Heart right ventricle (tissue), 16 donors: ENCODE measurements at regions not wholly inside any gene's neighbourhood (a gene's known extent, or its start where the extent isn't known, plus 50 kb on each side); places are given as distances from the start of the nearest gene placed in this dataset.

Experiments used
- ATAC-seq, 8 donors: fragments of 200-7000 bp; cut with Tn5 transposase; one replicate each; pipeline ENCODE4 v1.9.1; 2020; ENCODE audit warnings: mild to moderate bottlenecking in 8 of 8, moderate library complexity in 8 of 8, moderate number of reproducible peaks in 1 of 8
- DNase-seq, 2 donors: peaks; one replicate each; pipeline ENCODE4 v3.0.0-alpha.2; 2020
- H3K27ac ChIP-seq, 10 donors: fragments of 200-600 bp; sonication (generic) in 2 of 10; one replicate each; pipeline versions ENCODE4 v1.5.0 to v1.8.0; 2020 to 2022; ENCODE audit warnings: mild to moderate bottlenecking in 3 of 10
- H3K27me3 ChIP-seq, 7 donors: fragments of 200-600 bp; one replicate each; pipeline ENCODE4 v1.8.0; 2021 to 2022; ENCODE audit warnings: mild to moderate bottlenecking in 2 of 7
- H3K36me3 ChIP-seq, 9 donors: fragments of 200-600 bp; sonication (generic) in 1 of 9; one replicate each; pipeline versions ENCODE4 v1.5.0 to v1.8.0; 2020 to 2022; ENCODE audit warnings: mild to moderate bottlenecking in 2 of 9
- H3K4me1 ChIP-seq, 9 donors: fragments of 200-600 bp; sonication (generic) in 1 of 9; one replicate each; pipeline versions ENCODE4 v1.5.0 to v1.8.0; 2020 to 2022; ENCODE audit warnings: mild to moderate bottlenecking in 4 of 9
- H3K4me3 ChIP-seq, 10 donors: fragments of 200-600 bp; sonication (generic) in 2 of 10; one replicate each; pipeline versions ENCODE4 v1.5.0 to v1.8.0; 2020 to 2022; ENCODE audit warnings: mild to moderate bottlenecking in 7 of 10, moderate library complexity in 2 of 10
- H3K9me3 ChIP-seq, 11 donors: fragments of 200-600 bp in 10 of 11; sonication (generic) in 2 of 11; one replicate each; pipeline versions ENCODE4 v1.5.0 to v1.8.0; 2013 to 2022; ENCODE audit warnings: mild to moderate bottlenecking in 2 of 11, control low read depth in 1 of 11, moderate library complexity in 1 of 11
- CTCF ChIP-seq, 9 donors: fragments of 200-600 bp; sonication (generic) in 2 of 9; IDR thresholded peaks; one replicate each; pipeline versions ENCODE4 v1.5.0 to v1.8.0; 2021 to 2022; ENCODE audit warnings: antibody characterized with exemption in 9 of 9, mild to moderate bottlenecking in 5 of 9, moderate library complexity in 1 of 9
- WGBS, 2 donors: extraction: QIAGEN DNeasy Blood & Tissue Kit; methylation state at CpG; one replicate each; pipeline ENCODE4 v1.1.7; 2013; ENCODE audit warnings: inconsistent platforms in 1 of 2; 5-methylcytosine and 5-hydroxymethylcytosine counted together
- intact Hi-C, 10 donors: fragments of 100-400 bp; cut with DNase I; formaldehyde crosslinking; loops; one replicate each; pipeline versions ENCODE4 v1.11.1 to v1.14.2; 2022
- donor health status: Arrhythmogenic right ventricular cardiomyopathy.
- donor health status: ischemic (EF 13 %, LVEDD 7.1; RV severe dilation, severe dysfunction).
- donor health status: healthy with polysubstance abuse.
- donor health status: DM: no; HTN: yes; CAD: no.
- donor health status: DM: no; HTN: no; CAD: no.
- donor health status: ischemic (EF 25% LVEDD 6.9; RV normal size, moderate dysfunction).
- donor health status: ischemic (EF 25% LVEDD 5.7; RV mildly dilated, moderate dysfunction).
- donor health status: healthy.
- donor health status: DM: yes; HTN: yes; CAD: no.
- donor health status: Ischemic cardiomyopathy.
- donor health status: ischemic (EF 35%, LVEDD 5.7; RV mildly dilated, moderate dysfunction).
- donor health status: nonischemic (EF 11% LVEDD 7.7; RV severe dilation, severe dysfunction).
- donor health status: DM: yes; HTN: yes; CAD: no.
- donor health status: PGD.
- donor health status: ischemic (EF 29% LVEDD 5.4; RV normal size, mild dysfunction).
- donor health status: nonischemic (EF 23%, LVEDD 6.1; RV moderate dilation, normal function).

- intact Hi-C loops = no loop called here
- WGBS, 2 donors = 14 to 15% methylated on average over 5 of the region's 5 CpGs
- Histone ChIP-seq H3K4me1 (peaks cover 0 to 14% (median 0%) of the 10 kb centered on the region in 9 donors), H3K4me3 (peak overlapping the region in 6 of 10 donors; percentile 0 to 29 (median 16)), H3K27me3 (no peaks in the 10 kb centered on the region), H3K27ac (peak overlapping the region in 9 of 10 donors; percentile 15 to 73 (median 49)), H3K9me3 (peaks cover 0 to 13% (median 0%) of the 10 kb centered on the region in 11 donors), H3K36me3 (no peaks in the 10 kb centered on the region)
- DNase-seq (peak in 1 of 2 donors; percentile 23), ATAC-seq (peak; percentile 63 to 99 (median 96))
- TF ChIP-seq CTCF (IDR thresholded peaks at IDR 0.05) = no peak
Observed at GRCh38 chr13:38415233-38415632, 65.6 kb downstream of the UFM1 start.

- ATAC-seq = no peak
- Histone ChIP-seq H3K27me3 (no peaks in the 10 kb centered on the region), H3K4me3 (no peak overlapping the region), H3K9me3 (peaks cover 0 to 12% (median 0%) of the 10 kb centered on the region in 11 donors), H3K27ac (no peak overlapping the region), H3K4me1 (peaks cover 0 to 25% (median 0%) of the 10 kb centered on the region in 9 donors), H3K36me3 (no peaks in the 10 kb centered on the region)
- intact Hi-C loops = no loop called here
- DNase-seq = no peak
- WGBS, 2 donors = 97% methylated on average over 1 of the region's 1 CpG
- TF ChIP-seq CTCF (IDR thresholded peaks at IDR 0.05) = no peak
Observed at GRCh38 chr13:38417241-38417640, 67.6 kb downstream of the UFM1 start.

- Histone ChIP-seq H3K27ac (no peak overlapping the region), H3K9me3 (peaks cover 0 to 9% (median 0%) of the 10 kb centered on the region in 11 donors), H3K36me3 (no peaks in the 10 kb centered on the region), H3K4me3 (no peak overlapping the region), H3K27me3 (no peaks in the 10 kb centered on the region), H3K4me1 (peaks cover 0 to 25% (median 0%) of the 10 kb centered on the region in 9 donors)
- WGBS, 2 donors = 68 to 89% methylated on average over 2 of the region's 2 CpGs
- intact Hi-C loops = no loop called here
- DNase-seq (no peak), ATAC-seq (no peak)
- TF ChIP-seq CTCF (IDR thresholded peaks at IDR 0.05) = peak in 6 of 9 donors; percentile 14 to 35 (median 27)
Observed at GRCh38 chr13:38417727-38418126, 68.1 kb downstream of the UFM1 start.

GRCh38 chr13:38418286-38418685 lies 68.6 kb downstream of the UFM1 start:
- intact Hi-C loops = no loop called here
- no peak for DNase-seq

More at GRCh38 chr13:38418286-38418685, 68.6 kb downstream of the UFM1 start:
- TF ChIP-seq CTCF (IDR thresholded peaks at IDR 0.05) = no peak
- ATAC-seq = no peak
- H3K27me3 ChIP-seq = no peaks in the 10 kb centered on the region
- no peak overlapping the region for H3K27ac ChIP-seq
- H3K4me3 ChIP-seq = no peak overlapping the region
- peaks cover 0 to 7% (median 0%) of the 10 kb centered on the region in 11 donors for H3K9me3 ChIP-seq
- peaks cover 0 to 25% (median 0%) of the 10 kb centered on the region in 9 donors for H3K4me1 ChIP-seq
- no peaks in the 10 kb centered on the region for H3K36me3 ChIP-seq
